Natural killer cell (primary cell): ENCODE measurements at regions not wholly inside any gene's neighbourhood (a gene's known extent, or its start where the extent isn't known, plus 50 kb on each side); places are given as distances from the start of the nearest gene placed in this dataset.

Experiments
- ATAC-seq, 3 donors: fragments of 150-1000 bp in 2 of 3; fragments of 200-7000 bp in 1 of 3; cut with Tn5 transposase; 1 replicate in 1 of 3; 2 replicates in 2 of 3; pipeline ENCODE4 v1.10.0; 2021; ENCODE audit warnings: mild to moderate bottlenecking in 2 of 3, moderate library complexity in 2 of 3
- DNase-seq, 2 donors: peaks; one replicate each; pipeline versions ENCODE4 v3.0.0 to v3.0.0-alpha.2; 2013 to 2021; ENCODE audit warnings: mixed read lengths in 1 of 2
- H3K27ac ChIP-seq: one replicate; pipeline ENCODE4 v1.5.1; 2013; ENCODE audit warnings: mild to moderate bottlenecking, low read length
- H3K27me3 ChIP-seq: one replicate; pipeline ENCODE4 v1.6.1; 2013; ENCODE audit warnings: low read length; ENCODE audit not compliant: control insufficient read depth, insufficient read depth
- H3K36me3 ChIP-seq: one replicate; pipeline ENCODE4 v1.6.1; 2013; ENCODE audit warnings: low read length; ENCODE audit not compliant: control insufficient read depth, insufficient read depth
- H3K4me1 ChIP-seq: one replicate; pipeline ENCODE4 v1.6.1; 2013; ENCODE audit warnings: low read length; ENCODE audit not compliant: control insufficient read depth, insufficient read depth
- H3K4me3 ChIP-seq: one replicate; pipeline ENCODE4 v1.5.1; 2013; ENCODE audit warnings: low read length
- H3K9me3 ChIP-seq: one replicate; pipeline ENCODE4 v1.6.1; 2013; ENCODE audit warnings: low read length; ENCODE audit not compliant: control insufficient read depth, insufficient read depth
- H3K27ac Mint-ChIP-seq, 2 donors: one replicate each; pipeline ENCODE4 v1.8.0; 2022; ENCODE audit warnings: mild to moderate bottlenecking in 2 of 2, mixed read lengths in 2 of 2, moderate library complexity in 1 of 2
- H3K27me3 Mint-ChIP-seq, 2 donors: one replicate each; pipeline ENCODE4 v1.8.0; 2022; ENCODE audit warnings: low read depth in 2 of 2, mixed read lengths in 2 of 2
- H3K36me3 Mint-ChIP-seq: one replicate; pipeline ENCODE4 v1.8.0; 2022; ENCODE audit warnings: mixed read lengths
- H3K4me1 Mint-ChIP-seq, 2 donors: one replicate each; pipeline ENCODE4 v1.8.0; 2022; ENCODE audit warnings: mixed read lengths in 2 of 2
- H3K4me3 Mint-ChIP-seq: one replicate; pipeline ENCODE4 v1.8.0; 2022; ENCODE audit warnings: mild to moderate bottlenecking, moderate library complexity, mixed read lengths
- H3K9me3 Mint-ChIP-seq, 2 donors: one replicate each; pipeline ENCODE4 v1.8.0; 2022; ENCODE audit warnings: mixed read lengths in 2 of 2
- WGBS: methylation state at CpG from one replicate; pipeline ENCODE4 v1.1.7; 2013; ENCODE audit warnings: missing lambda C conversion rate; ENCODE audit not compliant: insufficient coverage; 5-methylcytosine and 5-hydroxymethylcytosine counted together
- intact Hi-C: fragments of 100-400 bp; cut with micrococcal nuclease; formaldehyde crosslinking; loops from one replicate; pipeline ENCODE4 v1.14.2; 2022
- TF ChIP-seq, protein P1 (sequence below): fragments of 200-600 bp; IDR thresholded peaks from one replicate; pipeline ENCODE4 v1.8.0; 2022; ENCODE audit warnings: antibody characterized with exemption

- no peaks in the 10 kb centered on the region for H3K4me1 Mint-ChIP-seq
- peaks cover 9 to 13% of the 10 kb centered on the region in 2 donors for H3K27me3 Mint-ChIP-seq
- no peak overlapping the region for H3K4me3 Mint-ChIP-seq
- Histone ChIP-seq H3K27ac (no peak overlapping the region), H3K36me3 (no peaks in the 10 kb centered on the region), H3K4me1 (no peaks in the 10 kb centered on the region), H3K9me3 (no peaks in the 10 kb centered on the region), H3K27me3 (no peaks in the 10 kb centered on the region), H3K4me3 (no peak overlapping the region)
- 76% methylated on average over 4 of the region's 7 CpGs for WGBS
- no peak overlapping the region for H3K27ac Mint-ChIP-seq
- H3K36me3 Mint-ChIP-seq, result no peaks in the 10 kb centered on the region
- TF ChIP-seq, protein P1, sequence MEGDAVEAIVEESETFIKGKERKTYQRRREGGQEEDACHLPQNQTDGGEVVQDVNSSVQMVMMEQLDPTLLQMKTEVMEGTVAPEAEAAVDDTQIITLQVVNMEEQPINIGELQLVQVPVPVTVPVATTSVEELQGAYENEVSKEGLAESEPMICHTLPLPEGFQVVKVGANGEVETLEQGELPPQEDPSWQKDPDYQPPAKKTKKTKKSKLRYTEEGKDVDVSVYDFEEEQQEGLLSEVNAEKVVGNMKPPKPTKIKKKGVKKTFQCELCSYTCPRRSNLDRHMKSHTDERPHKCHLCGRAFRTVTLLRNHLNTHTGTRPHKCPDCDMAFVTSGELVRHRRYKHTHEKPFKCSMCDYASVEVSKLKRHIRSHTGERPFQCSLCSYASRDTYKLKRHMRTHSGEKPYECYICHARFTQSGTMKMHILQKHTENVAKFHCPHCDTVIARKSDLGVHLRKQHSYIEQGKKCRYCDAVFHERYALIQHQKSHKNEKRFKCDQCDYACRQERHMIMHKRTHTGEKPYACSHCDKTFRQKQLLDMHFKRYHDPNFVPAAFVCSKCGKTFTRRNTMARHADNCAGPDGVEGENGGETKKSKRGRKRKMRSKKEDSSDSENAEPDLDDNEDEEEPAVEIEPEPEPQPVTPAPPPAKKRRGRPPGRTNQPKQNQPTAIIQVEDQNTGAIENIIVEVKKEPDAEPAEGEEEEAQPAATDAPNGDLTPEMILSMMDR, result no peak
- no peak for ATAC-seq
- H3K9me3 Mint-ChIP-seq, result no peaks in the 10 kb centered on the region
- intact Hi-C loops, result no loop called here
- DNase-seq, result no peak
Measured at GRCh38 chr11:127066401-127067090, 66.0 kb upstream of the KIRREL3 start.

DNA sequence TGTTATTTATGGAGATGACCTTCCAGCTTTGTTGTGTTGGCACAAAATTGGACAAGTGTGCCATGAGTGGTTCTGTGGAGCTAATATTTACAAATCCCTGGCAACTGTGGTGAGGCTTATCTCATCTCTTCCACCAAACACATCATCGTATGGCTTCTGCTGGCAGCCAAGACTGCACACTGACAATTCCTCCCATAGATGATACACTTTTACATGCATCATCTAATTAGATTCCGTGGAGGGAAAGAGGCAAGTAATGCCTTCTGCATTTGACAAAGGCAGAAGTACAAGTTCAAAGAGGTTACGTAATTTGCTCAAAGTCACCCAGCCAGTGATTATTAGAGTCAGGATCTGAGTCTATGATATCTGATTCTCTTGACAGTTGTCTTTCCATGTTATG is 62.7 kb upstream of the KIRREL3 start:
- no peaks in the 10 kb centered on the region for H3K36me3 ChIP-seq
- Mint-ChIP-seq H3K4me1 (no peaks in the 10 kb centered on the region), H3K27me3 (peaks cover 4 to 13% of the 10 kb centered on the region in 2 donors), H3K27ac (no peak overlapping the region), H3K9me3 (no peaks in the 10 kb centered on the region), H3K4me3 (no peak overlapping the region), H3K36me3 (no peaks in the 10 kb centered on the region)
- 98% methylated on average over 3 of the region's 3 CpGs for WGBS
- H3K4me3 ChIP-seq, result no peak overlapping the region
- TF ChIP-seq, protein P1, result no peak
- no peak for DNase-seq
- no peaks in the 10 kb centered on the region for H3K4me1 ChIP-seq
- no peaks in the 10 kb centered on the region for H3K9me3 ChIP-seq
- ATAC-seq, result no peak
- H3K27ac ChIP-seq, result no peak overlapping the region
- no peaks in the 10 kb centered on the region for H3K27me3 ChIP-seq
- intact Hi-C loops, result no loop called here

DNA sequence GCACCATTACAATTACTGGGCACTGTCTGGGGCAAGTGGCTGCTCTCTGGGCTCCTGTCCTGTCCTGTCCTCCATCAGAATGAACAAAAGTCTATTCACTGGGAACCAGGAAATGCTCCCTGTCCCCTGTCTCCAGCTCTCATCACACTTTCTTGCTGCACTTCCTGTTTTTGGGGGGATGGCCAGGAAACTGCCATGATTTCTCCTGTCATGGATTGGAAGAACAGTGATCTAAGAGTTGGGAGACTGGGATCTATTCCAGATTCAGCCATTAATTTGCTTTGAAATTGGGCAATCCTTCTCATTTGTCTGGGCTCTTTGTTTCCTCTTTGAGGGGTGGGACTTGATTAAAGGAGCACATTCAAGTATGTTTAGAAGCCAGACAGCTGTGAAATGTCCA is 61.4 kb upstream of the KIRREL3 start:
- H3K27ac ChIP-seq, result no peak overlapping the region
- DNase-seq, result no peak
- intact Hi-C loops, result no loop called here
- peaks cover 1 to 8% of the 10 kb centered on the region in 2 donors for H3K27me3 Mint-ChIP-seq
- H3K9me3 Mint-ChIP-seq, result no peaks in the 10 kb centered on the region
- no peaks in the 10 kb centered on the region for H3K27me3 ChIP-seq
- ATAC-seq, result no peak
- H3K9me3 ChIP-seq, result no peaks in the 10 kb centered on the region
- no peak overlapping the region for H3K4me3 ChIP-seq
- no peaks in the 10 kb centered on the region for H3K36me3 ChIP-seq
- TF ChIP-seq, protein P1, result no peak
- no peaks in the 10 kb centered on the region for H3K4me1 Mint-ChIP-seq
- no peak overlapping the region for H3K4me3 Mint-ChIP-seq
- no peaks in the 10 kb centered on the region for H3K4me1 ChIP-seq
- H3K27ac Mint-ChIP-seq, result no peak overlapping the region
- no peaks in the 10 kb centered on the region for H3K36me3 Mint-ChIP-seq

DNA sequence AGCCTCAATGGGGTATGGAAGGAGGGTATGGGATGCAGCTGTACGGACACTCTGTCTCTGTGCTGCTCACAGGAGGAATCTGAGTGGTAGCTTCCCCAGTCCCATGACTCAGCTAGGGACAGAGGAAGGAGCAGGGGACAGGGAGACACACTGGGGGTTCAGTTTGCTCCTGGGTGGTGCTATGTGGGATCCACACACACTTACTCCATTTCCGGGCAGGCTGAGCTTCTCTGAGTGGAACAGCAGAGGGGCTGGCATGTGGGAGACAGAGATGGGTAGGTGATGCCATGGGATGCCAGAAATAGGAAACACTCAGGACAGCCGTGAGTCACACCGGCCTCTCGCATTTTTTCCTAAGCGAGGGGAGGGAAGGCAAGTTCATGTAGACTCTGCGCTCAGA is 59.2 kb upstream of the KIRREL3 start:
- H3K4me1 ChIP-seq, result no peaks in the 10 kb centered on the region
- ATAC-seq, result no peak

More for the DNA sequence above, 59.2 kb upstream of the KIRREL3 start:
- Histone ChIP-seq H3K27me3 (no peaks in the 10 kb centered on the region), H3K9me3 (no peaks in the 10 kb centered on the region), H3K27ac (no peak overlapping the region), H3K4me3 (no peak overlapping the region), H3K36me3 (no peaks in the 10 kb centered on the region)
- Mint-ChIP-seq H3K4me1 (no peaks in the 10 kb centered on the region), H3K27ac (no peak overlapping the region), H3K4me3 (no peak overlapping the region), H3K36me3 (no peaks in the 10 kb centered on the region), H3K9me3 (no peaks in the 10 kb centered on the region), H3K27me3 (no peaks in the 10 kb centered on the region)
- 90% methylated on average over 7 of the region's 7 CpGs for WGBS
- TF ChIP-seq, protein P1, result no peak
- no peak for DNase-seq
- intact Hi-C loops, result no loop called here
